ENCODE measurements at regions not wholly inside any gene's neighbourhood (a gene's known extent, or its start where the extent isn't known, plus 50 kb on each side); places are given as distances from the start of the nearest gene placed in this dataset.

DNA sequence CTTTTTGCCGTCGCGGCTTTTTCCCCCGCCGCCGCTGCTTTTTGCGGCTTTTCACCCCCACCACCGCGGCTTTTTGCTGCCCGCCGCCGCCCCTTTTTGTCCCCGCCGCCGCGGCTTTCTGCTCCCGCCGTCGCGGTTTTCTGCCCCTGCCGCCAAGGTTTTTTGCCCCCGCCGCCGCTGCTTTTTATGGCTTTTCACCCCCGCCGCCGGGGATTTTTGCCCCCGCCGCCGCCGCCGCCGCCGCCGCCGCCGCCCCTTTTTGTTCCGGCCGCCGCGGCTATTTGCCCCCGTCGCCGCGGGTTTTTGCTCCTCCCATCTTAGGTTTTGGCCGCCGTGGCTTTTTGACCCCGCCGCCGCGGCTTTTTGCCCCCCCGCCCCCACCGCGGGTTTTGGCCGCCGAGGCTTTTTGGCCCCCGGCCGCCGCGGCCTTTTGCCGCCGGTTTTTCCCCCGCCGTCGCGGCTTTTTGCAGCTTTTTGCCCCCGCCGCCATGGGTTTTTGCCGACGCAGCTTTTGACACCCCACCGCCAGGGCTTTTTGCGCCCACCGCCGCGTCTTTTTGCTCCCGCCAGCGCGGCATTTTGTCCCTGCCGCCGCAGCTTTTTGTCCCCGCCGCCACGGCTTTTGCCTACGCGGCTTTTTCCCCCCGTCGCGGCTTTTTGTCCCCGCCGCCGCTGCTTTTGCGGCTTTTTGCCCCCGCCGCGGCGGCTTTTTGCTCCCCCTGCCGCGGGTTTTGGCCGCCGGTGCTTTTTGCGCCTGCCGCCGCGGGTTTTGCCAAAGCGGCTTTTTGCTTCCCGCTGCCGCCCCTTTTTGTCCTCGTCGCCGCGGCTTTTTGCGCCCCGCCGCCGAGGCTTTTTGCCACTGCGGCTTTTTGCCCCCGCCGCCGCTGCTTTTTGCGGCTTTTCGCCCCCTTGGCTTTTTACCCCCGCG is 519.4 kb upstream of the WSB1 start:
- TF ChIP-seq, protein P1, sequence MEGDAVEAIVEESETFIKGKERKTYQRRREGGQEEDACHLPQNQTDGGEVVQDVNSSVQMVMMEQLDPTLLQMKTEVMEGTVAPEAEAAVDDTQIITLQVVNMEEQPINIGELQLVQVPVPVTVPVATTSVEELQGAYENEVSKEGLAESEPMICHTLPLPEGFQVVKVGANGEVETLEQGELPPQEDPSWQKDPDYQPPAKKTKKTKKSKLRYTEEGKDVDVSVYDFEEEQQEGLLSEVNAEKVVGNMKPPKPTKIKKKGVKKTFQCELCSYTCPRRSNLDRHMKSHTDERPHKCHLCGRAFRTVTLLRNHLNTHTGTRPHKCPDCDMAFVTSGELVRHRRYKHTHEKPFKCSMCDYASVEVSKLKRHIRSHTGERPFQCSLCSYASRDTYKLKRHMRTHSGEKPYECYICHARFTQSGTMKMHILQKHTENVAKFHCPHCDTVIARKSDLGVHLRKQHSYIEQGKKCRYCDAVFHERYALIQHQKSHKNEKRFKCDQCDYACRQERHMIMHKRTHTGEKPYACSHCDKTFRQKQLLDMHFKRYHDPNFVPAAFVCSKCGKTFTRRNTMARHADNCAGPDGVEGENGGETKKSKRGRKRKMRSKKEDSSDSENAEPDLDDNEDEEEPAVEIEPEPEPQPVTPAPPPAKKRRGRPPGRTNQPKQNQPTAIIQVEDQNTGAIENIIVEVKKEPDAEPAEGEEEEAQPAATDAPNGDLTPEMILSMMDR (IDR thresholded peaks at IDR 0.05; ENCODE audit: insufficient read depth, low read length), result no peak
- TF ChIP-seq SPI1 (IDR thresholded peaks at IDR 0.05; ENCODE audit: borderline replicate concordance, low read depth) (no peak), POLR2AphosphoS5 (IDR thresholded peaks at IDR 0.05; ENCODE audit: low read depth) (no peak), GABPA (IDR thresholded peaks at IDR 0.05; ENCODE audit: low read depth) (no peak)
- TF ChIP-seq, protein P2, sequence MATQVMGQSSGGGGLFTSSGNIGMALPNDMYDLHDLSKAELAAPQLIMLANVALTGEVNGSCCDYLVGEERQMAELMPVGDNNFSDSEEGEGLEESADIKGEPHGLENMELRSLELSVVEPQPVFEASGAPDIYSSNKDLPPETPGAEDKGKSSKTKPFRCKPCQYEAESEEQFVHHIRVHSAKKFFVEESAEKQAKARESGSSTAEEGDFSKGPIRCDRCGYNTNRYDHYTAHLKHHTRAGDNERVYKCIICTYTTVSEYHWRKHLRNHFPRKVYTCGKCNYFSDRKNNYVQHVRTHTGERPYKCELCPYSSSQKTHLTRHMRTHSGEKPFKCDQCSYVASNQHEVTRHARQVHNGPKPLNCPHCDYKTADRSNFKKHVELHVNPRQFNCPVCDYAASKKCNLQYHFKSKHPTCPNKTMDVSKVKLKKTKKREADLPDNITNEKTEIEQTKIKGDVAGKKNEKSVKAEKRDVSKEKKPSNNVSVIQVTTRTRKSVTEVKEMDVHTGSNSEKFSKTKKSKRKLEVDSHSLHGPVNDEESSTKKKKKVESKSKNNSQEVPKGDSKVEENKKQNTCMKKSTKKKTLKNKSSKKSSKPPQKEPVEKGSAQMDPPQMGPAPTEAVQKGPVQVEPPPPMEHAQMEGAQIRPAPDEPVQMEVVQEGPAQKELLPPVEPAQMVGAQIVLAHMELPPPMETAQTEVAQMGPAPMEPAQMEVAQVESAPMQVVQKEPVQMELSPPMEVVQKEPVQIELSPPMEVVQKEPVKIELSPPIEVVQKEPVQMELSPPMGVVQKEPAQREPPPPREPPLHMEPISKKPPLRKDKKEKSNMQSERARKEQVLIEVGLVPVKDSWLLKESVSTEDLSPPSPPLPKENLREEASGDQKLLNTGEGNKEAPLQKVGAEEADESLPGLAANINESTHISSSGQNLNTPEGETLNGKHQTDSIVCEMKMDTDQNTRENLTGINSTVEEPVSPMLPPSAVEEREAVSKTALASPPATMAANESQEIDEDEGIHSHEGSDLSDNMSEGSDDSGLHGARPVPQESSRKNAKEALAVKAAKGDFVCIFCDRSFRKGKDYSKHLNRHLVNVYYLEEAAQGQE (IDR thresholded peaks at IDR 0.05; ENCODE audit: insufficient replicate concordance, low read depth), result no peak

All from HL-60 (cell line).